ENCODE measurements at regions not wholly inside any gene's neighbourhood (a gene's known extent, or its start where the extent isn't known, plus 50 kb on each side); places are given as distances from the start of the nearest gene placed in this dataset.

DNA sequence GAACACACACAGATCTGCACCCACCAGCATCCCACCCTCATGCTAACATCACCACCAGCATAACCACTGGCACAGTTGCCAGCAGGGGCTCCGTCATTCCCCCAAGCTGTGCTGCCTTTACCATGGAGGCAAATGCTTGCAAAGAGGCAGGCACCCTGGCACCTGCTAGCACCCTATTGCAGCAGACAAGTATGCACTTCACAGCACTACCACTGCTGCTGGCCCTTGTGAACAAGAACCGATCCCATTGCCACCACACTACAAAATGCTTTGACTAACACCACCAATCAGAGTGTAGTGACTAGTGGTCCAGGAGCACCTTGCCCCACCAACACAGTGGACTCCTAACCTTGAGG, 862.2 kb upstream of the DPPA4 start:
- TF ChIP-seq, protein P1, sequence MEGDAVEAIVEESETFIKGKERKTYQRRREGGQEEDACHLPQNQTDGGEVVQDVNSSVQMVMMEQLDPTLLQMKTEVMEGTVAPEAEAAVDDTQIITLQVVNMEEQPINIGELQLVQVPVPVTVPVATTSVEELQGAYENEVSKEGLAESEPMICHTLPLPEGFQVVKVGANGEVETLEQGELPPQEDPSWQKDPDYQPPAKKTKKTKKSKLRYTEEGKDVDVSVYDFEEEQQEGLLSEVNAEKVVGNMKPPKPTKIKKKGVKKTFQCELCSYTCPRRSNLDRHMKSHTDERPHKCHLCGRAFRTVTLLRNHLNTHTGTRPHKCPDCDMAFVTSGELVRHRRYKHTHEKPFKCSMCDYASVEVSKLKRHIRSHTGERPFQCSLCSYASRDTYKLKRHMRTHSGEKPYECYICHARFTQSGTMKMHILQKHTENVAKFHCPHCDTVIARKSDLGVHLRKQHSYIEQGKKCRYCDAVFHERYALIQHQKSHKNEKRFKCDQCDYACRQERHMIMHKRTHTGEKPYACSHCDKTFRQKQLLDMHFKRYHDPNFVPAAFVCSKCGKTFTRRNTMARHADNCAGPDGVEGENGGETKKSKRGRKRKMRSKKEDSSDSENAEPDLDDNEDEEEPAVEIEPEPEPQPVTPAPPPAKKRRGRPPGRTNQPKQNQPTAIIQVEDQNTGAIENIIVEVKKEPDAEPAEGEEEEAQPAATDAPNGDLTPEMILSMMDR (IDR thresholded peaks at IDR 0.05), result no peak
- no peak for TF ChIP-seq POLR2AphosphoS5 (IDR thresholded peaks at IDR 0.05)

Data from prostate gland (tissue), 2 donors.